Left forelimb (tissue), 1 donor: ENCODE measurements at regions not wholly inside any gene's neighbourhood (a gene's known extent, or its start where the extent isn't known, plus 50 kb on each side); places are given as distances from the start of the nearest gene placed in this dataset.

Experiments used
- DNase-seq: peaks from one replicate; pipeline ENCODE4 v3.0.0-alpha.2; 2018; ENCODE audit warnings: low spot score

- DNase-seq, result no peak
Measured at GRCh38 chr17:74087002-74087585, 116.4 kb upstream of the RPL38 start.

DNA sequence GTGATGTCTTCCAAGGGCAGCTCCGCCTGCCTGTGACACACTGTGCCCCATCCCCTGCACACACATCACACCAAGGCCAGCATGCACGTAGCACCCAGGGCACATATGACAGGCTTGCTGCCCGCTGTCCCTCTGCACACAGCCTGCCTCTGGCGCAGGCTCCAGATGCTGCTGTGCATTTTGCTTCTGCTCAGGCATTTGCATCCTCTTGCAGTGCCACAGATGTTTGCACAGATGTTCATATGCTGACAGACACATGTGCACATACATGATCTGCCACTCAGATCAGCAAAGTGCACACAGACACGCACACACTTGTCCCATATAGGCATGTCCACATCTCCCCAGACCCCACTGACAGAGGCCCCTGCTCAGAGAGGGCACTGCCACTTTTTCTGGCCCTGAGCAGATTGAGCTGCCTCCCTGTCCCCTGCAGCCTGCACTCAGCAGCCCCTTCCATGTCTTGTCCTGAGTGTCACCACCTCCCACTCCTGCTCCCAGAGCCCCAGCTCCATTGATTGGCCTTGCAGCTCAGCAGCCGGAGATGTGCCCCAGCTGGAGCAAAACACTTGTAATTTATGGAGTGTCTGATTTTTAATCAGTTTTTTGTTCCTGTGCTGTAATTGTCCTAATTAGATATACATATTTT, 115.1 kb upstream of the RPL38 start:
- DNase-seq, result no peak

DNA sequence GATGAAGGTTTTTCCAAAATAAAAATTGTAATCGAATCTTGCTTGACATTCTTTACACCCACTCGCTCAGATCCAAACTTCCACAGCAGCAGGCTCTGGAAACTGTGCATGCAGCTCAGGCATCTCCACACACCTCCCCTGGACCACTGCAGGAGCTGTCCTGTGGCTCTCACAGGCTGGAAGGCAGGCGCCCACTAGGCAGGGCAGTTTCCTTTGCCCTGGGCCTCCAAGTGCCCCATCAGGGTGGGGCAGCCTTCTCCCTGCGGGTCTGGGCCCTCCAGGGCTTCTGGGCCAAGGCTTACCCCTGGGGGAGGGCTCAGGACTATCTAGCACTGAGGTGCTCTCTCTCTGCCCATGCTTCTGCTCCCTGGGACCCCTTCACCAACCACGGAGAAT, 114.5 kb upstream of the RPL38 start:
- DNase-seq, result no peak

GRCh38 chr17:74089380-74089779, 114.1 kb upstream of the RPL38 start:
- DNase-seq, result no peak

DNA sequence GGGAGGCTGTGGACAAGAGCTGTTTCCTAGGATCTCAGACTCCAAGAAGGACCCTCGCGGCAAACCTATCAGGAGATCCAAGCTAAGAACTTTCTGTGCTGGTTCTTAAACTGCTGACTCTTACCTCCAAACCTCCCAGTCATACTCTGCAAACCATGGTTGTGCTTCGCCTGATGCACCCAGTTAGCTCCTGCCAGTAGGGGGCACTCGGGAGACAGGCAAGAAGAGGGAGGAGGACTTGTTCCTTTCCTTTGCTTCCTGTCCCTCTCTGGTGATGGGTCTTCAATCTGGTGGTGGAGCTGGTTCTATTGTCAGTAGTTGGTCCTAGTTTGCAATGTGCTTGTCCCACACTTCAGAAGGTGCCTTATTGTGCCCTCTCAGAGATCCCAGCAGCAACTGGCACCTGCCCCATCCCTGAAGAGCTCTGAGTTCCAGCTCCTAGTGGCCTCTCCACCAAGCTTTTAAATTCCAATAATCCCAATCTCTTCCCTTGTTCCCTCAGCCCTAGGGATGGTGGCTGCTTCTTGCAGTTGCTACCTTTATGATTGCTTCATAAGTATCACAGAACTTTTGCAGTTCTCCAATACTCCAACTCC, 113.5 kb upstream of the RPL38 start:
- DNase-seq, result no peak

GRCh38 chr17:74094651-74095050, 108.8 kb upstream of the RPL38 start:
- DNase-seq, result no peak

GRCh38 chr17:74096456-74096855, 107.0 kb upstream of the RPL38 start:
- DNase-seq, result no peak

GRCh38 chr17:74097450-74098135, 105.9 kb upstream of the RPL38 start:
- no peak for DNase-seq

DNA sequence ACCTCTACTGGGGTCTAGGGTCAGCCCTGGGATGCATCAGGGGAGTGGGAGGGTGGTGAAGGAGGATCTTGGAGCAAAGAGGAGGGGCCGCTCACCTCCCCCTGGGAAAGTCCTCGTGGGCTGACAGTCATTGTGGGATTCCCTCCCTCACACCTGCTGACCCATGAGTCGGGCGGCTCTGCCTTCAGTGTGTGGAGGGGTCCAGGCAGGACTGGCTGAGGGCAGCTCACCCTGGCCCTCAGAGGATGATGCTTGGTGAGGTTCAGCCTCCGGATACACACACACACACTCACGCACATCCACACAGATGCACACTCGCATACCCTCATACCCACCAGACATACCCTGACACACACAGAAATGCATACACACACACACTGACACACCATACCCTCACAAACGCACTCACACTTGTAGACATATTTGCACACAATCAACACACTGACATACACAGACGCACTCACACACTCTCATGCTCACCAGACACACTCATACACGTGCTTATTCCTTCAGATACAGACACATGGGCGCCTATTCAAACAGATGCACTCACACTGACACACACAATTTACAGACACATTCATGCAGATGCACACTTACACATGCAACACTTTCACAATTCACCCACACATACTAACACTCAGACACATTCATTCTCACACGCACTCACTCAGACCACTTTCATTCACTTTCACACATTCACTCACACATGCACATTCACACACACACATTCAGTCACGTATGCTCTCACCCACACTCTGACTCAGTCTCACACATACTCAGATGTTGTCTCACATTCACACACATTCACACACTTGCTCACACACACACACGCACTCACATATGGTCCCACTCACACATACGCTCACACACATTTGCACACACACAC, 105.1 kb upstream of the RPL38 start:
- no peak for DNase-seq

- DNase-seq, result no peak
Measured at GRCh38 chr17:74099442-74100340, 103.8 kb upstream of the RPL38 start.

- DNase-seq, result no peak
Measured at GRCh38 chr17:74104921-74105320, 98.6 kb upstream of the RPL38 start.

GRCh38 chr17:74107107-74107506, 96.4 kb upstream of the RPL38 start:
- DNase-seq, result no peak

DNA sequence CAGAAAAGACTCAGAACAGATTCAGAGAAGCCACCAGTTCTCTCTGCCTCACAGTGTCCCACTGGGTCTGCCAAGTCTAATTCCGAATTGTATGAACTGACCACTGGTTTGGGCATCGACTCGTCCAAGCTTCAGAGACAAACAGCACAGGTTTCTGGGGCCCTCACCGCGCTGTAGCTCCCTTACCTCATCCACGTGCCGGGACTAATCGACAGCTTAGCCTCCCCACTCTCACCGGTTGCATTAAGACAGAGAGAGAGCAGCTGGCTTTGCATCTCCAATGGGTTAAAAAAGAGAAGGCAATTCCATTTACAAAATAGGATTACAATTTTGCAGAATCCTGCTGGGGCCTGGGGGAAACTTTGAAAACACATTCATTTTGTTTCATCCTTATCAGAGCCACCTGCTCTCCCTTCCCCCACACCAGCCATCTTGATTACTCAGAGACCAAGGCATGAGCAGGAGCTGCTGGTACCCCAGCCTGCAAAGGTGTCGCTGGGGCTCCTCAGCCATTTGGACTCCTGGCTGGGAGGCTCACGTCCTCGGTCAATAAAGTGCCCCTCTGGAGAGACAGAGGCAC, 95.3 kb upstream of the RPL38 start:
- DNase-seq, result no peak

DNA sequence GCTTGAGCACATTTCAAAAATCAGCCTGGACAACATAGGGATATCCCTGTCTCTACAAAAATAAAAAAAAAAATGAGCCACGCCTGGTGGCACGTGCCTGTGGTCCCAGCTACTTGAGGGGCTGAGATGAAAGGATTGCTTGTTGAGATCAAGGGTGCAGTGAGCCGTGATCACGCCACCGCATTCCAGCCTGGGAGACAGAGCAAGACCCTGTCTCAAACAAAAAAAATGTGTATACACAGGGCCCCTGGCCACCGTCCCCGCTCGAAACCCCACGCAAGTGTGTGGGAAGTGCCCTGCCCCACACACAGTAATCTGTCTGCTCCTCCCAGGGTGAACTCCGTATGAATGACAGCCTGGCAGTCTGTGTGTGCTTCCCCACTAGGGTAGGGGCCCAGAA, 93.0 kb upstream of the RPL38 start:
- no peak for DNase-seq

- no peak for DNase-seq
Measured at GRCh38 chr17:74113326-74113725, 90.2 kb upstream of the RPL38 start.

DNA sequence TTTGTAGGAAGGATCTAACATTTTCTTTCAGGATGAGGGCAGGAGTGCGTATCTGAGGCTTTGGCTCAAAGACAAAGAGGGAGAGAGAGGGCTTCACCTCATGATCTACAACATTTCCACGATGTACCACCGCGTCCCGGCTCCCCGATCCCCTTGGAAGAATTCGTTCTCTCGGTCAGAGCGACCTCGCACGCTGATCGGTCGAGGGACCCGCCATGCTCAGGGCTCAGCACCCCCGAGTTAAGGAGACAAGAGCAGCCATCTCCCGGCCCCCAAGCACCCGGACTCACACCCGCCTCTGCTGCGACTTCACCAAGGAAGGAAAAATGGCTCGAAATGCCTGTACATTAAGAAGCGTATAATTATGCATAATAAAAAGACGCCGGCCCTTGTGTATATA, 89.5 kb upstream of the RPL38 start:
- no peak for DNase-seq

DNA sequence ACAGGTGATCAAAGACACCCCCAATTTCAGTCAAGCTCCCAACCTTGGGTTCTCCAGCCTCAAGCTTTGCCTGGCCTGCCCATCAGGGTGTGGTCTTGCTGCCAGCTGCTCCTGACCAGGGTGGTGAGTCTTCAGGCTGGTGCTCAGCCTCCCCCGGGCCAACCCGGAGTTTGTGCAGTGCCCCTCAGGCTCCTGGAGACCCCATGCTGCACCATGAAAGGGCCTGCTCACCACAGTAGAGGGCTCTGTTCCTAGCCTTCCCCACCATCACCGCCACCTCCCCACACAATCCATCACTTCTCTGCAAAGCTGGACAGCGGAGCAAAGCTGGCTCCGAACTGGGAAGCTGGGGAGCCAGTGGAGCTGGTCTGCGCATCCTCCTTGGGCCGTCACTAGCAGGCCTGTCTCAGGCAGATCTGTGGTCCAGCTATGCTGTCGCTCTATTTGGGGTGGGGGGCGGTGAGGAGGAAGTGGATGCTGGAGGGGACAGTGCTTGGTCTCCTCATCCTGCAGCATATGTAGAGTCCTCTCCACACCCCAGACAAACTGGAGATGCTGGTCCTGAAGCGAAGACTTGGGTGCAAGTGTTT, 88.5 kb upstream of the RPL38 start:
- no peak for DNase-seq

DNA sequence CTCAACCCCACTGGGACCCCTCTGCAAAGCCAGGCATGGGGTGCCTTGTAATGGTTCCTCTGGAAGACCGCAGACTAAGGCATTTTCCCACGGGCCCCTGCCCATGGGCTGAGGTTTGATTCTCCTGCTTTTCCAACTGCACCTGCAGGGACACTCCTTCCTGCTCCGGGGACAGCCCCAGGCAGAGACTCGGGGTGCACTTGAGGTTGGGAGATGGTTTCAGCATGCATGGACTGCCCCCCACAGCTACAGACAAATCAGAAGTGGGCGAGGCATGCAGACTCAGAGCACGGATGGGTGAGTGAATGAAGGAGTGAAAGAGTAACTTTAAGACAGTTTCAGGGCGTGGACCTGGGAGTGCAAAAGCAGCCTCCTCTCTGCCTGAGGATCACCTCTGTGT, 87.9 kb upstream of the RPL38 start:
- no peak for DNase-seq

- no peak for DNase-seq
Measured at GRCh38 chr17:74116087-74116717, 87.3 kb upstream of the RPL38 start.
